Thyroid gland (tissue), 4 donors: ENCODE measurements at regions not wholly inside any gene's neighbourhood (a gene's known extent, or its start where the extent isn't known, plus 50 kb on each side); places are given as distances from the start of the nearest gene placed in this dataset.

Experiments used
- POLR2A ChIP-seq, 2 donors: fragments of 450-650 bp; IDR thresholded peaks; one replicate each; pipeline ENCODE4 v1.6.1; 2017; ENCODE audit warnings: antibody characterized with exemption in 2 of 2, mild to moderate bottlenecking in 2 of 2, moderate library complexity in 1 of 2
- TF ChIP-seq, protein P1 (sequence below), 6 experiments: fragments of 200-600 bp in 3 of 6; fragments of 450-650 bp in 3 of 6; sonication (generic) in 3 of 6; IDR thresholded peaks; one replicate each; pipeline ENCODE4 v1.5.1; 2016 to 2019; ENCODE audit warnings: antibody characterized with exemption in 6 of 6, mild to moderate bottlenecking in 2 of 6, inconsistent platforms in 1 of 6, moderate library complexity in 1 of 6

DNA sequence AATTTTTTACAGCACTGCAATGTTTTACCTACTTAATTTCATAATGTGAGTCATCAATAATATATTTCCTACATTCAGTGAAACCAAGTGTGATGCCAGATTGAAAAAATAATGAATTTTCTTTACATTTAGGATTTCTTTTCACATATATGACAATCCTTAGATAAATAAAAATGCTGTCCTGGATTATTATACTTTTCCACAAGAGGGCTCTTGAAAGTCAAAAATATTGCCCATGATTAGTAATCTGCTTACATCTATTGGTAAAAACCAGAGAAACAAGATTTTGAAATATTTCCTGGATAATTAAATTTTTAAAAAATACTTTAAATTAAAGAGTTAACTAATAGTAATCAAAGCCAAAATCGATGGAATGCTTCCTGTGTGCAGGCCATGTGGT, 86.8 kb upstream of the PLPPR4 start:
- TF ChIP-seq, protein P1, sequence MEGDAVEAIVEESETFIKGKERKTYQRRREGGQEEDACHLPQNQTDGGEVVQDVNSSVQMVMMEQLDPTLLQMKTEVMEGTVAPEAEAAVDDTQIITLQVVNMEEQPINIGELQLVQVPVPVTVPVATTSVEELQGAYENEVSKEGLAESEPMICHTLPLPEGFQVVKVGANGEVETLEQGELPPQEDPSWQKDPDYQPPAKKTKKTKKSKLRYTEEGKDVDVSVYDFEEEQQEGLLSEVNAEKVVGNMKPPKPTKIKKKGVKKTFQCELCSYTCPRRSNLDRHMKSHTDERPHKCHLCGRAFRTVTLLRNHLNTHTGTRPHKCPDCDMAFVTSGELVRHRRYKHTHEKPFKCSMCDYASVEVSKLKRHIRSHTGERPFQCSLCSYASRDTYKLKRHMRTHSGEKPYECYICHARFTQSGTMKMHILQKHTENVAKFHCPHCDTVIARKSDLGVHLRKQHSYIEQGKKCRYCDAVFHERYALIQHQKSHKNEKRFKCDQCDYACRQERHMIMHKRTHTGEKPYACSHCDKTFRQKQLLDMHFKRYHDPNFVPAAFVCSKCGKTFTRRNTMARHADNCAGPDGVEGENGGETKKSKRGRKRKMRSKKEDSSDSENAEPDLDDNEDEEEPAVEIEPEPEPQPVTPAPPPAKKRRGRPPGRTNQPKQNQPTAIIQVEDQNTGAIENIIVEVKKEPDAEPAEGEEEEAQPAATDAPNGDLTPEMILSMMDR (IDR thresholded peaks at IDR 0.05) = no peak
- no peak for TF ChIP-seq POLR2A (IDR thresholded peaks at IDR 0.05)
